ENCODE measurements at regions not wholly inside any gene's neighbourhood (a gene's known extent, or its start where the extent isn't known, plus 50 kb on each side); places are given as distances from the start of the nearest gene placed in this dataset.

- H3K9ac ChIP-seq (ENCODE audit: low read length in 2 of 2), result no peak overlapping the region
- no peak overlapping the region for H3K4me3 ChIP-seq (ENCODE audit: low read length in 2 of 2)
- H3K27me3 ChIP-seq (ENCODE audit: control insufficient read depth in 1 of 2, insufficient read depth in 2 of 2, low read length in 2 of 2), result no peaks in the 10 kb centered on the region
- H3K36me3 ChIP-seq (ENCODE audit: control insufficient read depth in 2 of 2, insufficient read depth in 2 of 2, low read length in 2 of 2), result no peaks in the 10 kb centered on the region
- H3K4me1 ChIP-seq (ENCODE audit: control insufficient read depth, insufficient read depth, low read length), result no peaks in the 10 kb centered on the region
- H3K9me3 ChIP-seq (ENCODE audit: control insufficient read depth in 2 of 2, low read length in 2 of 2), result no peaks in the 10 kb centered on the region
- no peak overlapping the region for H3K27ac ChIP-seq (ENCODE audit: low read length)
Observed at GRCh38 chr20:12715371-12715770, 293.4 kb upstream of the SPTLC3 start.

- Histone ChIP-seq H3K9me3 (ENCODE audit: control insufficient read depth in 2 of 2, low read length in 2 of 2) (no peaks in the 10 kb centered on the region), H3K27ac (ENCODE audit: low read length) (no peak overlapping the region), H3K9ac (ENCODE audit: low read length in 2 of 2) (no peak overlapping the region), H3K4me1 (ENCODE audit: control insufficient read depth, insufficient read depth, low read length) (no peaks in the 10 kb centered on the region), H3K27me3 (ENCODE audit: control insufficient read depth in 1 of 2, insufficient read depth in 2 of 2, low read length in 2 of 2) (no peaks in the 10 kb centered on the region), H3K36me3 (ENCODE audit: control insufficient read depth in 2 of 2, insufficient read depth in 2 of 2, low read length in 2 of 2) (no peaks in the 10 kb centered on the region), H3K4me3 (ENCODE audit: low read length in 2 of 2) (no peak overlapping the region)
Observed at GRCh38 chr20:12715991-12716680, 292.6 kb upstream of the SPTLC3 start.

- H3K27me3 ChIP-seq (ENCODE audit: control insufficient read depth in 1 of 2, insufficient read depth in 2 of 2, low read length in 2 of 2), result no peaks in the 10 kb centered on the region
- no peaks in the 10 kb centered on the region for H3K36me3 ChIP-seq (ENCODE audit: control insufficient read depth in 2 of 2, insufficient read depth in 2 of 2, low read length in 2 of 2)
- no peaks in the 10 kb centered on the region for H3K4me1 ChIP-seq (ENCODE audit: control insufficient read depth, insufficient read depth, low read length)
- H3K27ac ChIP-seq (ENCODE audit: low read length), result no peak overlapping the region
- H3K9me3 ChIP-seq (ENCODE audit: control insufficient read depth in 2 of 2, low read length in 2 of 2), result no peaks in the 10 kb centered on the region
- H3K4me3 ChIP-seq (ENCODE audit: low read length in 2 of 2), result no peak overlapping the region
- H3K9ac ChIP-seq (ENCODE audit: low read length in 2 of 2), result no peak overlapping the region
Observed at GRCh38 chr20:12717061-12717460, 291.7 kb upstream of the SPTLC3 start.

GRCh38 chr20:12718619-12719018 lies 290.2 kb upstream of the SPTLC3 start:
- no peaks in the 10 kb centered on the region for H3K9me3 ChIP-seq (ENCODE audit: control insufficient read depth in 2 of 2, low read length in 2 of 2)
- H3K27ac ChIP-seq (ENCODE audit: low read length), result no peak overlapping the region
- no peaks in the 10 kb centered on the region for H3K36me3 ChIP-seq (ENCODE audit: control insufficient read depth in 2 of 2, insufficient read depth in 2 of 2, low read length in 2 of 2)
- no peak overlapping the region for H3K9ac ChIP-seq (ENCODE audit: low read length in 2 of 2)
- no peaks in the 10 kb centered on the region for H3K4me1 ChIP-seq (ENCODE audit: control insufficient read depth, insufficient read depth, low read length)
- H3K27me3 ChIP-seq (ENCODE audit: control insufficient read depth in 1 of 2, insufficient read depth in 2 of 2, low read length in 2 of 2), result no peaks in the 10 kb centered on the region
- no peak overlapping the region for H3K4me3 ChIP-seq (ENCODE audit: low read length in 2 of 2)

GRCh38 chr20:12721636-12722035 lies 287.1 kb upstream of the SPTLC3 start:
- no peaks in the 10 kb centered on the region for H3K27me3 ChIP-seq (ENCODE audit: control insufficient read depth in 1 of 2, insufficient read depth in 2 of 2, low read length in 2 of 2)
- no peak overlapping the region for H3K27ac ChIP-seq (ENCODE audit: low read length)
- H3K4me1 ChIP-seq (ENCODE audit: control insufficient read depth, insufficient read depth, low read length), result no peaks in the 10 kb centered on the region
- no peaks in the 10 kb centered on the region for H3K9me3 ChIP-seq (ENCODE audit: control insufficient read depth in 2 of 2, low read length in 2 of 2)
- H3K4me3 ChIP-seq (ENCODE audit: low read length in 2 of 2), result no peak overlapping the region
- H3K9ac ChIP-seq (ENCODE audit: low read length in 2 of 2), result no peak overlapping the region
- no peaks in the 10 kb centered on the region for H3K36me3 ChIP-seq (ENCODE audit: control insufficient read depth in 2 of 2, insufficient read depth in 2 of 2, low read length in 2 of 2)

GRCh38 chr20:12722091-12722490 lies 286.7 kb upstream of the SPTLC3 start:
- no peaks in the 10 kb centered on the region for H3K9me3 ChIP-seq (ENCODE audit: control insufficient read depth in 2 of 2, low read length in 2 of 2)
- no peak overlapping the region for H3K4me3 ChIP-seq (ENCODE audit: low read length in 2 of 2)
- H3K9ac ChIP-seq (ENCODE audit: low read length in 2 of 2), result no peak overlapping the region
- H3K4me1 ChIP-seq (ENCODE audit: control insufficient read depth, insufficient read depth, low read length), result no peaks in the 10 kb centered on the region
- H3K27me3 ChIP-seq (ENCODE audit: control insufficient read depth in 1 of 2, insufficient read depth in 2 of 2, low read length in 2 of 2), result no peaks in the 10 kb centered on the region
- no peaks in the 10 kb centered on the region for H3K36me3 ChIP-seq (ENCODE audit: control insufficient read depth in 2 of 2, insufficient read depth in 2 of 2, low read length in 2 of 2)
- no peak overlapping the region for H3K27ac ChIP-seq (ENCODE audit: low read length)

- Histone ChIP-seq H3K9ac (ENCODE audit: low read length in 2 of 2) (no peak overlapping the region), H3K27ac (ENCODE audit: low read length) (no peak overlapping the region), H3K27me3 (ENCODE audit: control insufficient read depth in 1 of 2, insufficient read depth in 2 of 2, low read length in 2 of 2) (no peaks in the 10 kb centered on the region), H3K36me3 (ENCODE audit: control insufficient read depth in 2 of 2, insufficient read depth in 2 of 2, low read length in 2 of 2) (no peaks in the 10 kb centered on the region), H3K4me1 (ENCODE audit: control insufficient read depth, insufficient read depth, low read length) (no peaks in the 10 kb centered on the region), H3K4me3 (ENCODE audit: low read length in 2 of 2) (no peak overlapping the region), H3K9me3 (ENCODE audit: control insufficient read depth in 2 of 2, low read length in 2 of 2) (no peaks in the 10 kb centered on the region)
Observed at GRCh38 chr20:12723811-12724210, 285.0 kb upstream of the SPTLC3 start.

- no peak overlapping the region for H3K4me3 ChIP-seq (ENCODE audit: low read length in 2 of 2)
- H3K27ac ChIP-seq (ENCODE audit: low read length), result no peak overlapping the region
- H3K36me3 ChIP-seq (ENCODE audit: control insufficient read depth in 2 of 2, insufficient read depth in 2 of 2, low read length in 2 of 2), result no peaks in the 10 kb centered on the region
- no peak overlapping the region for H3K9ac ChIP-seq (ENCODE audit: low read length in 2 of 2)
- no peaks in the 10 kb centered on the region for H3K4me1 ChIP-seq (ENCODE audit: control insufficient read depth, insufficient read depth, low read length)
- H3K27me3 ChIP-seq (ENCODE audit: control insufficient read depth in 1 of 2, insufficient read depth in 2 of 2, low read length in 2 of 2), result no peaks in the 10 kb centered on the region
- H3K9me3 ChIP-seq (ENCODE audit: control insufficient read depth in 2 of 2, low read length in 2 of 2), result no peaks in the 10 kb centered on the region
Observed at GRCh38 chr20:12728782-12729181, 280.0 kb upstream of the SPTLC3 start.

GRCh38 chr20:12729326-12729725 lies 279.4 kb upstream of the SPTLC3 start:
- Histone ChIP-seq H3K27ac (ENCODE audit: low read length) (no peak overlapping the region), H3K4me3 (ENCODE audit: low read length in 2 of 2) (no peak overlapping the region), H3K27me3 (ENCODE audit: control insufficient read depth in 1 of 2, insufficient read depth in 2 of 2, low read length in 2 of 2) (no peaks in the 10 kb centered on the region), H3K36me3 (ENCODE audit: control insufficient read depth in 2 of 2, insufficient read depth in 2 of 2, low read length in 2 of 2) (no peaks in the 10 kb centered on the region), H3K9me3 (ENCODE audit: control insufficient read depth in 2 of 2, low read length in 2 of 2) (no peaks in the 10 kb centered on the region), H3K4me1 (ENCODE audit: control insufficient read depth, insufficient read depth, low read length) (no peaks in the 10 kb centered on the region), H3K9ac (ENCODE audit: low read length in 2 of 2) (no peak overlapping the region)

GRCh38 chr20:12733811-12734210 lies 275.0 kb upstream of the SPTLC3 start:
- Histone ChIP-seq H3K36me3 (ENCODE audit: control insufficient read depth in 2 of 2, insufficient read depth in 2 of 2, low read length in 2 of 2) (no peaks in the 10 kb centered on the region), H3K4me3 (ENCODE audit: low read length in 2 of 2) (no peak overlapping the region)

GRCh38 chr20:12737497-12737896 lies 271.3 kb upstream of the SPTLC3 start:
- Histone ChIP-seq H3K27ac (ENCODE audit: low read length) (no peak overlapping the region), H3K9ac (ENCODE audit: low read length in 2 of 2) (no peak overlapping the region), H3K4me3 (ENCODE audit: low read length in 2 of 2) (no peak overlapping the region), H3K36me3 (ENCODE audit: control insufficient read depth in 2 of 2, insufficient read depth in 2 of 2, low read length in 2 of 2) (no peaks in the 10 kb centered on the region), H3K27me3 (ENCODE audit: control insufficient read depth in 1 of 2, insufficient read depth in 2 of 2, low read length in 2 of 2) (no peaks in the 10 kb centered on the region), H3K4me1 (ENCODE audit: control insufficient read depth, insufficient read depth, low read length) (no peaks in the 10 kb centered on the region), H3K9me3 (ENCODE audit: control insufficient read depth in 2 of 2, low read length in 2 of 2) (no peaks in the 10 kb centered on the region)

More at GRCh38 chr20:12733811-12734210, 275.0 kb upstream of the SPTLC3 start:
- Histone ChIP-seq H3K27me3 (ENCODE audit: control insufficient read depth in 1 of 2, insufficient read depth in 2 of 2, low read length in 2 of 2) (no peaks in the 10 kb centered on the region), H3K4me1 (ENCODE audit: control insufficient read depth, insufficient read depth, low read length) (no peaks in the 10 kb centered on the region), H3K9me3 (ENCODE audit: control insufficient read depth in 2 of 2, low read length in 2 of 2) (no peaks in the 10 kb centered on the region), H3K27ac (ENCODE audit: low read length) (no peak overlapping the region), H3K9ac (ENCODE audit: low read length in 2 of 2) (no peak overlapping the region)
